ENCODE measurements at regions not wholly inside any gene's neighbourhood (a gene's known extent, or its start where the extent isn't known, plus 50 kb on each side); places are given as distances from the start of the nearest gene placed in this dataset.

- no peaks in the 10 kb centered on the region for H3K36me3 Mint-ChIP-seq (ENCODE audit: low read depth)
- H3K4me1 Mint-ChIP-seq = peaks cover 15% of the 10 kb centered on the region
- peaks cover 10% of the 10 kb centered on the region for H3K27me3 Mint-ChIP-seq (ENCODE audit: low read depth, poor library complexity)
- no peaks in the 10 kb centered on the region for H3K9me3 Mint-ChIP-seq
- no peak overlapping the region for H3K4me3 Mint-ChIP-seq
- no peak for DNase-seq
- no peak overlapping the region for H3K27ac Mint-ChIP-seq
- TF ChIP-seq, protein P1, sequence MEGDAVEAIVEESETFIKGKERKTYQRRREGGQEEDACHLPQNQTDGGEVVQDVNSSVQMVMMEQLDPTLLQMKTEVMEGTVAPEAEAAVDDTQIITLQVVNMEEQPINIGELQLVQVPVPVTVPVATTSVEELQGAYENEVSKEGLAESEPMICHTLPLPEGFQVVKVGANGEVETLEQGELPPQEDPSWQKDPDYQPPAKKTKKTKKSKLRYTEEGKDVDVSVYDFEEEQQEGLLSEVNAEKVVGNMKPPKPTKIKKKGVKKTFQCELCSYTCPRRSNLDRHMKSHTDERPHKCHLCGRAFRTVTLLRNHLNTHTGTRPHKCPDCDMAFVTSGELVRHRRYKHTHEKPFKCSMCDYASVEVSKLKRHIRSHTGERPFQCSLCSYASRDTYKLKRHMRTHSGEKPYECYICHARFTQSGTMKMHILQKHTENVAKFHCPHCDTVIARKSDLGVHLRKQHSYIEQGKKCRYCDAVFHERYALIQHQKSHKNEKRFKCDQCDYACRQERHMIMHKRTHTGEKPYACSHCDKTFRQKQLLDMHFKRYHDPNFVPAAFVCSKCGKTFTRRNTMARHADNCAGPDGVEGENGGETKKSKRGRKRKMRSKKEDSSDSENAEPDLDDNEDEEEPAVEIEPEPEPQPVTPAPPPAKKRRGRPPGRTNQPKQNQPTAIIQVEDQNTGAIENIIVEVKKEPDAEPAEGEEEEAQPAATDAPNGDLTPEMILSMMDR (IDR thresholded peaks at IDR 0.05) = no peak
Observed at GRCh38 chr16:8397223-8397622, 193.1 kb downstream of the TMEM114 start.

- no peak overlapping the region for H3K27ac Mint-ChIP-seq
- H3K4me1 Mint-ChIP-seq = peaks cover 15% of the 10 kb centered on the region
- peaks cover 7% of the 10 kb centered on the region for H3K27me3 Mint-ChIP-seq (ENCODE audit: low read depth, poor library complexity)
- no peaks in the 10 kb centered on the region for H3K9me3 Mint-ChIP-seq
- TF ChIP-seq, protein P1 (IDR thresholded peaks at IDR 0.05) = no peak
- H3K4me3 Mint-ChIP-seq = no peak overlapping the region
- DNase-seq = no peak
- no peaks in the 10 kb centered on the region for H3K36me3 Mint-ChIP-seq (ENCODE audit: low read depth)
Observed at GRCh38 chr16:8396463-8396862, 193.8 kb downstream of the TMEM114 start.

DNA sequence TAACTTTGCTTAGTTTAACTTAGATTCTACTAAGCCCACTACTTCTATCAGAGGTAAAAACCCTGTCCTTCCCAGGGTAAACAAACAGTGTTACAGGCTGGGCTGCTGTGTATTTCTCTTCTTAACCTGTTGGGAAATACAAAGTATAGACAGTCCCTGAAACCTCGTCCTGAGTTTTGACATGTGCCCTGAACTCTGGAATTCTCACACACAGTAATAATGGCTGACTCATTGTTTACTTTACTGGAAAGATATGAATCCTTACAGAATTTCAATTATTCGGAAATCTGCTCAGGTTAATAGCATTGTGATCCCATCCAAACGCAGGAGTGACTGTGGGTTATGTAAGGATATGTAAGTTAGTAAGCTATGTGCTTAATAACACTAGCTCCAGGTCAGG is 199.1 kb downstream of the TMEM114 start:
- Mint-ChIP-seq H3K4me1 (peaks cover 11% of the 10 kb centered on the region), H3K9me3 (no peaks in the 10 kb centered on the region), H3K4me3 (no peak overlapping the region), H3K36me3 (ENCODE audit: low read depth) (no peaks in the 10 kb centered on the region), H3K27ac (no peak overlapping the region), H3K27me3 (ENCODE audit: low read depth, poor library complexity) (peaks cover 7% of the 10 kb centered on the region)
- DNase-seq = no peak
- TF ChIP-seq, protein P1 (IDR thresholded peaks at IDR 0.05) = no peak

DNA sequence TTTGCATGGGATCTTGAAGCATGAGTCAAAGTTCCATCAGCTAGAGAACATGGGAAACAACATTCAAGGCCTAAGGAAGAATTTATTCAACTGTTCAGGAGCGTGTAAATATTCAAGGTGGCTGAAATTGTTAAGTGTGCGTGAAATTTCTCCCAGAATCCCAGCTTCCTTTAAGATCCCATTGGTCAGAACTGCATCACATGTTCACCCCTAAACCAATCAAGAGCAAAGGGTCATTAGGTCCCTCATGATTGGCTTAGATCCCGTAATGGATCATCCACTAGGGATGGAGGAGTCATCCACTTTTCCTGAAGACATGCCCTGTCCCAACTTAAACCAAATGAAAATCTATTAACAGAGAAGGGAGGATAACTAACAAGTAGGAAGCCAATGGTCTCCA is 201.6 kb downstream of the TMEM114 start:
- DNase-seq = no peak
- H3K27ac Mint-ChIP-seq = no peak overlapping the region
- no peak overlapping the region for H3K4me3 Mint-ChIP-seq

GRCh38 chr16:8381814-8382213 is 208.5 kb downstream of the TMEM114 start:
- no peak for DNase-seq
- H3K4me3 Mint-ChIP-seq = no peak overlapping the region
- no peaks in the 10 kb centered on the region for H3K27me3 Mint-ChIP-seq (ENCODE audit: low read depth, poor library complexity)
- peaks cover 28% of the 10 kb centered on the region for H3K4me1 Mint-ChIP-seq
- H3K36me3 Mint-ChIP-seq (ENCODE audit: low read depth) = no peaks in the 10 kb centered on the region
- H3K9me3 Mint-ChIP-seq = peaks cover 6% of the 10 kb centered on the region
- TF ChIP-seq, protein P1 (IDR thresholded peaks at IDR 0.05) = no peak
- no peak overlapping the region for H3K27ac Mint-ChIP-seq

More for the DNA sequence above, 201.6 kb downstream of the TMEM114 start:
- no peaks in the 10 kb centered on the region for H3K9me3 Mint-ChIP-seq
- peaks cover 7% of the 10 kb centered on the region for H3K27me3 Mint-ChIP-seq (ENCODE audit: low read depth, poor library complexity)
- TF ChIP-seq, protein P1 (IDR thresholded peaks at IDR 0.05) = no peak
- no peaks in the 10 kb centered on the region for H3K36me3 Mint-ChIP-seq (ENCODE audit: low read depth)
- H3K4me1 Mint-ChIP-seq = peaks cover 9% of the 10 kb centered on the region

GRCh38 chr16:8380311-8380710 is 210.0 kb downstream of the TMEM114 start:
- Mint-ChIP-seq H3K4me1 (peaks cover 28% of the 10 kb centered on the region), H3K36me3 (ENCODE audit: low read depth) (no peaks in the 10 kb centered on the region), H3K27ac (no peak overlapping the region), H3K4me3 (no peak overlapping the region), H3K27me3 (ENCODE audit: low read depth, poor library complexity) (no peaks in the 10 kb centered on the region), H3K9me3 (peaks cover 6% of the 10 kb centered on the region)
- no peak for DNase-seq
- TF ChIP-seq, protein P1 (IDR thresholded peaks at IDR 0.05) = no peak

Data from nephron progenitor cell (in vitro differentiated cells).